ENCODE measurements at regions not wholly inside any gene's neighbourhood (a gene's known extent, or its start where the extent isn't known, plus 50 kb on each side); places are given as distances from the start of the nearest gene placed in this dataset.
"Not testable (repeated sequence)": the region's sequence is repeated elsewhere in the genome, so short reads cannot be mapped to it uniquely, and the experiment has no call there.

DNA sequence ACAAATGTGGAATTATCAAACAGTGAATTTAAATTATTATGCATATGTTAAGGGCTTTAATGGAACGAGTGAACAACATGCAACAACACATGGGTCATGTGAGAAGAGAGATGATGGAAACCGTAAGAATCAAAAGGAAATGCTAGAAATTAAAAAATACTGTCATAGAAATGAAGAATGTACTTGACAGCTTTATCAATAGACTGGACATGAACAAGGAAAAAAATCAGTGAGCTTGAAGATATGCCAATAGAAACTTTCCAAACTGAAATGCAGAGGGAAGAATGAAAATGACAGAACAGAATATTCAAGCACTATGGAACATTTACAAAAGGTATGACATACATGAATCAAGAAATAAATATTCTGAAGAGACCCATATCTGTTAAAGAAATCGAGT, 117.7 kb upstream of the KCNJ3 start:
- no peak for DNase-seq (ENCODE audit: low spot score)
- TF ChIP-seq CTCF (IDR thresholded peaks at IDR 0.05; ENCODE audit: extremely low read depth, missing control alignments): no peak

GRCh38 chr2:154582694-154583093, 115.8 kb upstream of the KCNJ3 start:
- not testable (repeated sequence) for DNase-seq (ENCODE audit: low spot score)

DNA sequence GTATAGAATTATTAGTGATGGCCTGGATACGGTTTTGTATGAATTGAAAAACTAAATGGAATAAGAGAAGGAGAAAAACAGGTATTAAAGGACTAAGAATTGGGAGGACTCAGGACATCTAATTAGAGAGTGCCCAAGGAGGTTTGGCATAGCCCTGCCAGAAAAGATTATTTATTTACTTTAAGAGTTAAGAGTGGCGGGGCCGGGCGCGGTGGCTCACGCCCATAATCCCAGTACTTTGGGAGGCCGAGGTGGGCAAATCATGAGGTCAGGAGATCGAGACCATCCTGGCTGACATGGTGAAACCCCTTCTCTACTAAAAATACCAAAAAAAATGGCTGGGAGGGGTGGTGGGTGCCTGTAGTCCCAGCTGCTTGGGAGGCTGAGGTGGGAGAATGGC, 115.2 kb upstream of the KCNJ3 start:
- DNase-seq (ENCODE audit: low spot score): not testable (repeated sequence)

- DNase-seq (ENCODE audit: low spot score): no peak
- TF ChIP-seq CTCF (IDR thresholded peaks at IDR 0.05; ENCODE audit: extremely low read depth, missing control alignments): no peak
Measured at GRCh38 chr2:154587739-154588138, 110.8 kb upstream of the KCNJ3 start.

GRCh38 chr2:154588838-154589237, 109.7 kb upstream of the KCNJ3 start:
- TF ChIP-seq CTCF (IDR thresholded peaks at IDR 0.05; ENCODE audit: extremely low read depth, missing control alignments): no peak
- DNase-seq (ENCODE audit: low spot score): no peak

DNA sequence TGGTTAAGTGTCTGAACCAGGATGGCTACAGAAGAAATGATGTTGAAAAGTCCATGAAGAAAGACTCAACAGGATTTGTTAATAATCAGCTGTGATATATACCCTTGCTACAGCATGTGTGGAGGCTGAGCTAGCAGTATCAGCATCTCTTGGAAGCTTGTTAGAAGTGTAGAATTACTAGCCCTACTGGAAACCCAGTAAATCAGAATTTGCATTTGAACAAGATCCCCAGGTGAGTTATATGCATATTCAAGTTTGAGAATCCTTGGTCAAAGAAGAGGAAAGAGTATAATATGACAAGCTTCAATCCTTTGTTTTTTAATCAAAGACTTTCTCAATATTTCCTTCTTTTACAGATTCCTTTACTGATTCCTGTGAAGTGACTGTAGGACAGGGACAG, 109.0 kb upstream of the KCNJ3 start:
- no peak for DNase-seq (ENCODE audit: low spot score)
- no peak for TF ChIP-seq CTCF (IDR thresholded peaks at IDR 0.05; ENCODE audit: extremely low read depth, missing control alignments)

GRCh38 chr2:154591294-154591820, 107.1 kb upstream of the KCNJ3 start:
- TF ChIP-seq CTCF (IDR thresholded peaks at IDR 0.05; ENCODE audit: extremely low read depth, missing control alignments): no peak
- no peak for DNase-seq (ENCODE audit: low spot score)

- no peak for TF ChIP-seq CTCF (IDR thresholded peaks at IDR 0.05; ENCODE audit: extremely low read depth, missing control alignments)
- DNase-seq (ENCODE audit: low spot score): no peak
Measured at GRCh38 chr2:154599189-154599588, 99.3 kb upstream of the KCNJ3 start.

Measured in GM20000 (cell line).